ENCODE measurements at regions not wholly inside any gene's neighbourhood (a gene's known extent, or its start where the extent isn't known, plus 50 kb on each side); places are given as distances from the start of the nearest gene placed in this dataset.

DNA sequence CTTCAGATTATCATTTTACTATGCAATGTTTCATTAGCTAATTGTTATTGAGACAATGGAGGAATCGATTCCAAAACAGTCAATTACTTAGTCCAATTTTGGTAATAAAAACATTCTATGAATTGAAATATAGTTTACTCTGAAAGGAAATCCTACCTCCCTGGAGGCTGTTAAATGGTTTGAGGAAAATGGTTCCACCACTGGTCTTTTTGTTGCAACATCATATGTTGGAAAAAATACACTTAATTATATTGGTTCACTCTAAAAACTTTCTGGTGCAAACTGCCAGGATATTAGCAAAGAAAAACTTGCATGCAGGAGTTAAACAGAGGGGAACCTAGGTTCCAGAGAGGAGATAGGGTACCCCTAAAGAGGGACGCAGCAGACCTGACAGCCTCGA is 267.3 kb upstream of the LYZL1 start:
- in situ Hi-C loops (cut with HindIII; ENCODE audit: low sequenced_read_pairs) = no loop called here

DNA sequence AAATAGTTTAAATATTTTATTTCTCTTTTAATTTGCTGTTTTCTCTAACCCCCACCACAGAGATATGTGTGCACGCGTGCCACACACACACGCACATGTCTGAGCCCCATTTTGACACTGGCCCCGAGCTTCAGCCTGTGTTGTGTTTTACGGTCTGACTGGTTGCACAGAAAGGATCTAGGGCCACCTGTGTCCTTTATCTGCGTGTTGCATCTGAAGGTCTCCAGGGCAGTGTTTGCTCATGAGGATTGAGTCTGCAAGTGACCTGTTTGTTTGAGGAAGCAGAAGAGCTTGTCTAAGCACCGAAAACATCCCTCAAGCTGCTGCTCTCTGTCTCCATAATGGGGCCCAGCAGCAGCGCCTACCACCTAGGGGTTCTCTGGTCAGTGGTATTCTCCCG is 266.4 kb upstream of the LYZL1 start:
- in situ Hi-C loops (cut with HindIII; ENCODE audit: low sequenced_read_pairs) = no loop called here

DNA sequence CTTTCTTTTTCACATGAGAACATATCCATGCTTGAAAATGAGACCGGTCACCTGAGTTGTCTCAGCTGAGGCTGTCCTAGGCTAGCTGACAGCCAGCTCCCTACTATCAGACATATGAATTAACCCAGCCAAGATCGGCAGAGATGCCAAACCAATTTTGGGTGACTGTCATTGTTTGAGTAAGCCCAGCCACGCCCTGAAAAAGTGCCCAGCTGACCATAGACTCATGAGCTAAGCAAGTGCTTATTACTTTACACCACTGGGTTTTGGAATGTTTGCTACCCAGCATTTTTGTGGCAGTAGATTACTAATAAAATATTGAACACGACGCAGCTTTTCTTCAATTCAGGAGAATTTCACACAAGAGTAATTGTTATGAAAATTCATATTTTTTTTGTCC is 265.2 kb upstream of the LYZL1 start:
- in situ Hi-C loops (cut with HindIII; ENCODE audit: low sequenced_read_pairs) = no loop called here

DNA sequence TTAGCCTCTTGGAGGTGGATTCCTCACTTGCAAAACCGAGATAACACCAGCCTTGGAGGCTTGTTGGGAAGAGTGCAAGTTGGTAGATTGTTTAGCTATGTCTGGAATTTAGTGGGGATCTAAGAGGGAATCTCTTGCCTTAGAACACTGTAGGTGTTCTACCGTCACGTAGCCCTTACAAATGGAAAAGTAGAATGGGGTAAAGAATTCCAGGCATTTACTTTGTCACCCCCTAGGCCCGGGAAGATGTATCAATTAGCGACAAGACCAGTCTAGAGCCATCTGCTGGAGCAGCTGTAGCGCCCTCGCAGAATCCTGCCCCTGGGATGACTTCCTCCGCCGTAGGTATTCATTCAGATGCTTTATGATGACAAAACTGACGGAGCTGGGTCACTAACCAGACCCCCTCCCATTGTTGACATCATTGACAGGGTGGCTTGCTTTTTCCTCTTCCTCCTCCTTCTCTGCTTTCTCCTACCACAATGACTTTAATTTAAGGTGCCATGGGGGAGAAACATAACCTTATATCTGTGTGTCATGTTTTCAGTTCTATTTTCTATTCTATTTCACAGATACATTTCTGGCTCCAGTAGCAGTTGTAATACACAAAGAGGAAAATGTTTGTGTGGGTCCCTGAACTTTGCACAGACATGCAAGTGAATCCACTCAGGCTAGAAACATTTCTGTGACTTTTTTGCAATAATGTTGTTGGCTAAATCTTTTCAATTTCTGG is 262.6 kb upstream of the LYZL1 start:
- in situ Hi-C loops (cut with HindIII; ENCODE audit: low sequenced_read_pairs) = no loop called here

DNA sequence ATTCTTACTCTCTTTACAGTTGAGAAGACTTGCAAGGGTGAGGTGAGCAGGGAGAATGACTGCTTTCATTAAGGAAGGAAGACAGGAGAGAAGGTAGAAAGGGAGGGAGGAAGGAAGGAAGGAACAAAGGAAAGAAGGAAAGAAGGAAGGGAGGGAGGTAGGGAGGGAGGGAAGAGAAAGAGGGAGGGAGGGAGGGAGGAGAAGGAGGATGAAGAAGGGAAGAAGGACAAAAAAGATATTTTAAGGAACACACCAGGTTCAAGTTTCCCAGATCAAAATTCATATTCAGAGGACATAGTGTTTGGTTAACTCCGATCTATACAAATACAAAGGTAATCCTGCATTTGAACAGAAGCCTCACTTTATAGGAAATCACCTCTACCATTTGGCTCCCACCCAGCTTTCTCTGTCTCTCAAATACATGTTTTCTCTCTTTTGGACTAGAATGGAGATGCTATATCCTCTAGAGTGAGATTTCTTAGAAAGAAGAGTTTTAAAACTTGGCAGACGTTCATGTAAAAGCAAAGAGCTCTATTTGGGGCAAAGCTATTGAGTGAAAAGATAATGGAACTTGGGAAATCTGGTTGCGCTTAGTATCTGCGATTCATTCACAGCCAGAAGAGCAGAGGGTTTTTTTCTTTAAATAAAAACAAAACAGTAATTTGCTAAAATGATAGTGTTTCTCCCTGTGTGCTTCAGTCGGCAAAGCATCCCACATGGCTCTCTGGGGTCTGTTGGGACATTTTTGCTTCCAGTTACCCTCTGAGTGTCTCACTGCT is 261.9 kb upstream of the LYZL1 start:
- in situ Hi-C loops (cut with HindIII; ENCODE audit: low sequenced_read_pairs) = no loop called here

DNA sequence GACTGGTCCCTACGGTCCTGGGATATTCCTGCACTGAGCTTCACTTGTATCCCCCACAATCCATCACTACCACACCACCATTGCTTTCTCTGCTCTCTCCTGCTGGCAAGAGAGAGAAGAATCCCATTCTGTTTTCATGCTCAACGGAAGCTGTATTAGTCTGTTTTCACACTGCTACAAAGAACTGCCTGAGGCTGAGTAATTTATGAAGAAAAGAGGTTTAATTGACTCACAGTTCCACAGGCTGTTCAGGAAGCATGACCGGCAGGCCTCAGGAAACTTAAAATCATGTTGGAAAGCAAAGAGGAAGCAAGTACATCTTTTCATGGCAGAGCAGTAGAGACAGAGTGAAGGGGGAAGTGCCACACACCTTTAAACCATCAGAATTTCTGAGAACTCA is 260.4 kb upstream of the LYZL1 start:
- in situ Hi-C loops (cut with HindIII; ENCODE audit: low sequenced_read_pairs) = no loop called here

DNA sequence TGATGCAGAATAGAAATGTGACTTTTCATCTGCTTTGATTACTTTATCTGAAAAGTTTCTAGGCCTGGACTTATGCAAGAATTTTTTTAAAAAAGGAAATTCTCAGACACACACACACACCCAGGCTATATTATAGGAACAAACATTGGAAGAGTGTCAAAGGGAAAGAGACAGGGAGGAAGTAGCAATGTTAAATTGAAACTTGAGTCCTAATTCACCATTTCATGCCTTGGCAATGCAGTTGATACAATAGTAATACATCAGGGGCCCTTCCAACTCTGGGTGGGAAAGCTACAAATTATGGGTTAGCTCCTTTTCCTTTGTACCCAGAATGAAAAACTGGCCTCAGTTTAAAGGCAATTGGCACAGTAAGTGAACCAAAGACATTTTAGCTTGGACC is 258.0 kb upstream of the LYZL1 start:
- in situ Hi-C loops (cut with HindIII; ENCODE audit: low sequenced_read_pairs) = no loop called here

DNA sequence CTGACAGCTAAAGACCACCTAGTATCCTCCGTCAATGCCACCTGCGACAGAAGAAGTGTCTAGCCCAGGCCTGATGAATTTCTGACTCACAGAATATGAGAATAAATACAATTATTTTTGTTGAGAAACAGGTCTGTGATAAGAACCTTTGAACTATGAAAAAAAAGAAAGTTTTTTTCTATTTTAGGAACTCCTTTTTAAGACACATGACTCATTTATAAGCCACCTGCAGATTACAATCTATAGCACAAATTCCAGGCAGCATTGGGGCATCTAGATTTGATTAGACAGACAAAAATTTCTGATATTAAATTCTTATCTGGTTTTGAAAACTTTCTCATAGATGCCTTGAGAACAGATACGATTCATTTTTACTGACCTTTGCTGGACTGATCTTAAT is 256.7 kb upstream of the LYZL1 start:
- in situ Hi-C loops (cut with HindIII; ENCODE audit: low sequenced_read_pairs) = no loop called here

DNA sequence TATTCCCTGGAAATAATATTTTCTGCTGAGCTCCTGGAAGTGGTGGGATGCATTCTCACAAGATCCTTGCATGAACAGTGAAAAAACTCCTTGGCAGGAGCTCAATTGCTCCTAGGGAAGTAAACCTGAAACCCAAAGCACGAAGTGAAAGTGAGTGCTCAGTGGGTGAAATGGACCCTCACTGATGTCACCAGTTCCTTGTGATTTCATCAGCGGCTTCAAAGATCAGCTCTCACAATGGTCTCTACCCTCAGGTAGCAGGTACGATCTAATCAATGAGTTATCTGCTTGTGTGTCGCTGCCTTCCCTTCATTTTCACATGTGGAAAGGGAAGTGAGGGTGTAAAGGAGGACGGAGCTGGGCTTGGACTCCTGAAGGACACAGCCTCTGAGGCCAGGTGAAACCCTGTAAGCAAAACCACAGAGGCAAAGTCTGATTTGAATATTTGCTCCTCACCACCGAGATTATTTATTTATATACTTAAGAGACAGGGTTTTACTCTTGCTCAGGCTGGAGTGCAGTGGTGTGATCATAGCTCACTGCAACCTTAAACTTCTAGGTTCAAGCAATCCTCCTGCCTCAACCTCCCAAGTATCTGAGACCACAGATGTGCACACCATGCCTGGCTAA is 255.4 kb upstream of the LYZL1 start:
- in situ Hi-C loops (cut with HindIII; ENCODE audit: low sequenced_read_pairs) = no loop called here

DNA sequence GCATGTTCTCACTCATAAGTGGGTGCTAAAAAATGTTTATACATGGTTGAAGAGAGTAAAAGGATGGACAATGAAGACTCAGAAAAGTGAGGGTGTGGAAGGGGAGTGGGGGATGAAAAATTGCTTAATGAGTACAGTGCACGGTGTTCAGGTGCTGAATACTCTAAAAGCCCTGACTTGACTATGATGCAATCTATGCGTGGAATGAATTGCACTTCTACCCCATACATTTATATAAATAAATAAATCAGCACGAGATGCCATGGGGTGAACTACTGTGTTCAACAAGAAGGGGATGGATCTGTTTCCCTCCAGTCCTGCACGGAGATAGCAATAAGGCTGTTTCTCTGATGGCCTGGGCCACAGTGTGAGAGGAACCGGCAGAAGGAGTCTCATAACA is 254.3 kb upstream of the LYZL1 start:
- in situ Hi-C loops (cut with HindIII; ENCODE audit: low sequenced_read_pairs) = no loop called here

DNA sequence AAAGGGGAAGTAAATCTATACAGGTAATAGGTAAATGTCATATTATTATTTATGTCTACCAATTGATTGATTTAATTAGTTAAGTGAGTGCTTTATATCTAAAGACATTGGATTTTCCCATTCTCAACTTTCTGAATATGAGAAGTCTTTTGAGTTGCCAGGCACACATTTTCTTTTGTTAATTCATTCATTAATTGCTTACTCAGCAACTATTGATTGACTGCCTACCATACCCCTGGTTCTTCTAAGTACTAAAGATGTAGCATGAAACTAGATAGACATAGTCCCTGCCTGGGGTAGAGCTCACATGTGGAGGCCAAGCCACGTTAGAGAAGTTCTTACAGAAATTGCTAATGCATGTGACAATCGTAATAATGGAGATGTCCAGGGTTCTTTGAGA is 253.1 kb upstream of the LYZL1 start:
- in situ Hi-C loops (cut with HindIII; ENCODE audit: low sequenced_read_pairs) = no loop called here

DNA sequence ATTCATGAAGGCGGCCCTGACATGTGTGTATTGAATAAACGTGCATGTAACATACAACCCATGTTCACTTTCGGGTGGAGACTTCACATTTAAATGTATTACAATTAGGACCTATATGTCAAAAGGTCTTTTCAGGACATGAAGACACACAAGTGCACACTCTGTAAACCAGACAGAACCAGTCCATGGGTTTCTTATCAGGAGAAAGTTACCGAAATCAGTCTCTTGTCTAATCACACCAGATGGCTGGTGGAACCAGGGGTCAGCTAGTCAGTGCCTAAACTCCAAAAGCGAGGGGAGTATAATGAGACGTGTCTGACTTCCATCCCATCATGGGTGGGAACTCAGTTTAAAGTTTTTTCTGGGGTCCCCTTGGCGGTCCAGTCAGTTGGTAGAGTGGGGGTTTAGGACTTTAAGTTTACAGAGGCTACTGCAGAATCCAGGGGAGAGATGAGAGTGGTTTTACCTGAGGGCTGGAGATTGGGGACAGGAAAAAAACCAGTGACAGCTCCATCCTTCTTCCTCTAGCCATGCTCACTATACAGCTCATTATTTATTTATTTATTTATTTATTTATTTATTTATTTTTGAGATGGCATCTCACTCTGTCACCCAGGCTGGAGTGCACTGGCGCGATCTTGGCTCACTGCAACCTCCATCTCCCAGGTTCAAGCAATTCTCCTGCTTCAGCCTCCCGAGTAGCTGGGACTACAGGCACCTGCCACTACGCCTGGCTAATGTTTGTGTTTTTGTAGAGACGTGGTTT is 251.3 kb upstream of the LYZL1 start:
- in situ Hi-C loops (cut with HindIII; ENCODE audit: low sequenced_read_pairs) = no loop called here

DNA sequence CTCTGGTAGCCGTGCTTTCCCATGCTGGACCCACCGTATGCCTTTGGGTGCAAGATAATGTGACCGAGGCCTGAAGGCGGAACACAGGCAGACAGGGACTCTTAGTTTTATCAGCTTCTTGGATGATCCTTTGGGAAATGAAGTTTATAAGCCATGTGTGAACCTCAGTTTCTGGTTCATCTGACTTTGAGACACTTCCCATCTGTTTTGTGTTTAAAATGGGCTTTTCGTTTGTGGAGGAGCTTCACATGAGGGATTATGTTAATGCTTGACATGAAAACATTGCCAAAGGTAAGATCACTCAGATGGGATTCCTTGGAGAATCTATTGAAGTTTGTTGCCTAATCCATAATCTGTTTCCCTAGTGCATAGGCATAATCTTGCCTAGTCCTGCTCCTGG is 249.8 kb upstream of the LYZL1 start:
- in situ Hi-C loops (cut with HindIII; ENCODE audit: low sequenced_read_pairs) = no loop called here

DNA sequence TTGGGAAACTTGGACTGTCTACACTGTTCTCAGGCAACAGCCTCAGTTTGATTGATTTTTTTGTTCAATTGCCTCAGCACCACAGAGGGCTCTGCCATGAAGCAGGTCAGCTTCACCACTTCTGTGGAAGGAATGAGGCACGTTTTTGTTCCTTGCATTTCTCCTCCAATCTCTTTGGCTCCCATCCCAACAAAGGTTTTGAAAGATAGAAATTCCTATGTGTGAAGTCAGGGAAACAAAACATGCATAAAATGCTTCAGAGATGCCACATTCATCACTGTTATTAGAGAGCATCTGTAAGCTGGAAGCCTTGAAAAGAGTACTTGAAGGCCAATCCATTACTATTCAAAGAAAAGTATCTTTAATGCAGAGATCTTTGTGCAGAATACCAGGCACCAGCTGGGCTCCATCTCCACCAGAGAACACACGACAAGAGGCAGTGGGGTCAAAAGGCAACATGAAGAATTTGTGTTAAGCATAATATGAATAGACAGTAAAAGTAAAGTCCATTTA is 249.1 kb upstream of the LYZL1 start:
- in situ Hi-C loops (cut with HindIII; ENCODE audit: low sequenced_read_pairs) = no loop called here

DNA sequence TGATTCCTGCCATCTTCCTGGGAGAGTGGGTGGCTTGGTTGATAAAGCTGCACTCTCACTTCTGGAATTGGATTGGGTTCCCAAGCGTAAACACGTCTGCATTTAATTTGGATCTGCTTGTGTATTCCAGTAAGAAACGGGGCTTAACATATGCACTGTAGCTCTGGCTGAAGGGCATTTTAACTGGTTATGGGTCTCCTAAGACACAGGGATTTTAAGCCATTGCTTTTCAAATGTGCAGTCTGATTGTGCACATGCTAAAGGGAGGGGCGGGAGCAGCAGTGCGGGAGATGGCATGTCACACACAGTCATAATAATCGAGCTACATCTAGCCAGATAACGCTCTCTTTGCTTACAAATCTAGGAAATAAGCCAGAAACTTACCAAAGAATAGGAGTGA is 247.3 kb upstream of the LYZL1 start:
- in situ Hi-C loops (cut with HindIII; ENCODE audit: low sequenced_read_pairs) = no loop called here

DNA sequence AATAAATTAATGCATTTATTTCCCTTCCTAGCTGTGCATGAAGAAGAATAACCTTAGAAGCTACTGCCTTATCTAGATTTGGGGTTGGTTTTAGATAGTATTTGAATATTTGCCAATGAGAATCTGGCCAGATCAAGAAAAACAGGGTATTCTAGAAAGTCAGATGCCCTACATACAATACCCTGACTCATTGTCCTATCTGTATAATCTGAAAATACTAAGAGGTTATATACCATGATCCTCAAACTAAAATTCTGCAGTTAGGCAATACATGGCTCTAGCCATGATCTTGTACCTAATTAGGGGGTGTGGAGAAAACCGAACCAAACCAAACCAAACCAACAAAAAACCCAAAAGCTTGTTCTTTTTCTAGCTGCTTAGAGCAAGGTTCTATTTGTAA is 240.4 kb upstream of the LYZL1 start:
- in situ Hi-C loops (cut with HindIII; ENCODE audit: low sequenced_read_pairs) = no loop called here

DNA sequence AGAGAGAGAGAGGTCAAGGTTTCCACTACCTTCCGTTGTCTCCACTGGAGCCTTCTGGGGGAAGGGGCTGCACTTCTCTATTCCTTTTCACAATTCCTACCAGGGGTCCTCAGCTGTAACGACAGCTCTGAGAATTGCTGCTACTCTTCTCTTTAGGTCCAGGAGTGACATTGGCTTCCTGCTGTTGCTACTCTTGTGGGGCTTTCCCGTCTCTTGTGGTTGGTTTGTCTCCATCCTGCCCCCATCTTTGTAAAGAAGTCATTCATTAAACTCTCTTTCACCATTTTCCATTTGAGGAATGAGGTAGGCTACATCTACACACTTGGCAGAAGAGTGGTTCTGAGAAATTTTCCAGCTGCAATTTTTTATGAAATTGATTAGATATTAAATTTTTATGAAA is 238.8 kb upstream of the LYZL1 start:
- in situ Hi-C loops (cut with HindIII; ENCODE audit: low sequenced_read_pairs) = no loop called here

DNA sequence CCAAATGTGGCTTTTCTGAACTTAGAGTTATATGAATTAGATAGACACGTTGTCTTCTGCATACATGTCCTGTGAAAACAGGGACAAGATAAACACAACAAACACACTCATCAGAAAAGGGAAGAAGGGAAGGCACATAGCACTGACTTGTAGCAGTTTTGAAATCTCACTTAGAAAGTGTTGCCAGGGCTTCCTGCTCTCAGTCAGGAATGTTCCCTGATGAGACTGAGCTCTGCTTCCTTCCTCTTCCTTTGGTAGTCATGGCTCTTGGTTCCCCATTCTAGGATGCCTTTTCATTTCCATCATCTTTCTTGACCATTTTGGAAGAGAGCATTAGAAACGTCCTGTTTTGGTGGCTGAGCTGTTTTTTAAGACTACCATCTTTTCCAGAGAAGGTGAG is 233.8 kb upstream of the LYZL1 start:
- in situ Hi-C loops (cut with HindIII; ENCODE audit: low sequenced_read_pairs) = no loop called here

DNA sequence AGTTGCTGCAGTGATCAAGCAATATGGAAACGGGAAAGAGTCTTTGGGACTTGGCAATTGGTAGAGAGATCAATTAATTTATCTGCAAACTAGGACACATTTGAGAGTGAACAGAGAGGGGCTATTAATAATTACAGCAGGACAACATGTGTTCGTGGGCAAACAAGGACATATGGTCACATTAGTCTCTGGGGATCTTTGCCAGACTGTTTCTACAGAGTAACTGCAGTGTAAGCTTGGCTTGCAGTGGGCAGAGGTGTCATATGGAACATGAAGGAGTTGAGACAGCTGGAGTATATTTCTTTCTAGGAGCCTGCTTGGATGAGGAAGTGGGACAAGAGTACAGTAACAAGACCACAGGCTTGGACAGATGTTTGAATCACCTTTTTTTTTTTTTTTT is 232.1 kb upstream of the LYZL1 start:
- in situ Hi-C loops (cut with HindIII; ENCODE audit: low sequenced_read_pairs) = no loop called here

DNA sequence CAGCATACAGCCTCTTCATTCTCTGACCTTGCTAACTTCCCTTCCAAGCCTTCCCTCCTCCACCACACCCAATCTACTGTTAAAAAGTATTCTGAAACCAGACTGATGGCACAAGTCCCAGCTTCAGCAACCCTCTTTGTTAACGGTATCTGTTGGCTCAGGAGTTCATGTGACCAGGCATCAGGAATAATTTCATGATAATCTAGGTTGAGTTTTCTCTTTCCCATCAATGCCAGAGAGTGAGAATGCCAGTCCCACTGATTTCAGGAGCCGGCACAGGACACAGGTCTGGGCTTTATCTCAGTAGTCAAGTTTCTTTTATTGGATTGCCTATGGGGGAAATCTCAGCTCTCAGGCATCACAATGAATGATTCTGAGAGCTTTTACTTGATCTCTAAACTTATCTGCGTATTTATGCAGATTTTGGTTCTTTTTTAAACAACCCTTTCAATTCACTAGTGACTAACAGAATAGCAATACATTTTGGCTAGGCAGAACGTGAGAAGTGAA is 231.0 kb upstream of the LYZL1 start:
- in situ Hi-C loops (cut with HindIII; ENCODE audit: low sequenced_read_pairs) = no loop called here

Data from endothelial cell of hepatic sinusoid (primary cell).